ENCODE measurements at regions not wholly inside any gene's neighbourhood (a gene's known extent, or its start where the extent isn't known, plus 50 kb on each side); places are given as distances from the start of the nearest gene placed in this dataset.

GRCh38 chr16:29290631-29291247 lies 115.8 kb downstream of the NPIPB11 start:
- TF ChIP-seq ATF2 (IDR thresholded peaks at IDR 0.05; ENCODE audit: low read length) (no peak), ATF7 (IDR thresholded peaks at IDR 0.05; ENCODE audit: low read depth) (no peak), SMARCA5 (IDR thresholded peaks at IDR 0.05) (no peak), CEBPZ (IDR thresholded peaks at IDR 0.05; ENCODE audit: low read depth, low read length) (no peak), DPF2 (IDR thresholded peaks at IDR 0.05) (no peak), SUZ12 (IDR thresholded peaks at IDR 0.05; ENCODE audit: unreplicated experiment) (no peak), E2F4 (IDR thresholded peaks at IDR 0.05; ENCODE audit: low read depth, low read length) (no peak), MAX (IDR thresholded peaks at IDR 0.05; ENCODE audit: low read depth, low read length) (no peak), POLR2AphosphoS5 (IDR thresholded peaks at IDR 0.05; ENCODE audit: low read length) (no peak), FOXK2 (IDR thresholded peaks at IDR 0.05) (no peak), MLLT1 (IDR thresholded peaks at IDR 0.05) (no peak)
- TF ChIP-seq, protein P1, sequence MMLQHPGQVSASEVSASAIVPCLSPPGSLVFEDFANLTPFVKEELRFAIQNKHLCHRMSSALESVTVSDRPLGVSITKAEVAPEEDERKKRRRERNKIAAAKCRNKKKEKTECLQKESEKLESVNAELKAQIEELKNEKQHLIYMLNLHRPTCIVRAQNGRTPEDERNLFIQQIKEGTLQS (IDR thresholded peaks at IDR 0.05; ENCODE audit: borderline replicate concordance, extremely low read depth, low read depth, low read length): no peak
- TF ChIP-seq, protein P2, sequence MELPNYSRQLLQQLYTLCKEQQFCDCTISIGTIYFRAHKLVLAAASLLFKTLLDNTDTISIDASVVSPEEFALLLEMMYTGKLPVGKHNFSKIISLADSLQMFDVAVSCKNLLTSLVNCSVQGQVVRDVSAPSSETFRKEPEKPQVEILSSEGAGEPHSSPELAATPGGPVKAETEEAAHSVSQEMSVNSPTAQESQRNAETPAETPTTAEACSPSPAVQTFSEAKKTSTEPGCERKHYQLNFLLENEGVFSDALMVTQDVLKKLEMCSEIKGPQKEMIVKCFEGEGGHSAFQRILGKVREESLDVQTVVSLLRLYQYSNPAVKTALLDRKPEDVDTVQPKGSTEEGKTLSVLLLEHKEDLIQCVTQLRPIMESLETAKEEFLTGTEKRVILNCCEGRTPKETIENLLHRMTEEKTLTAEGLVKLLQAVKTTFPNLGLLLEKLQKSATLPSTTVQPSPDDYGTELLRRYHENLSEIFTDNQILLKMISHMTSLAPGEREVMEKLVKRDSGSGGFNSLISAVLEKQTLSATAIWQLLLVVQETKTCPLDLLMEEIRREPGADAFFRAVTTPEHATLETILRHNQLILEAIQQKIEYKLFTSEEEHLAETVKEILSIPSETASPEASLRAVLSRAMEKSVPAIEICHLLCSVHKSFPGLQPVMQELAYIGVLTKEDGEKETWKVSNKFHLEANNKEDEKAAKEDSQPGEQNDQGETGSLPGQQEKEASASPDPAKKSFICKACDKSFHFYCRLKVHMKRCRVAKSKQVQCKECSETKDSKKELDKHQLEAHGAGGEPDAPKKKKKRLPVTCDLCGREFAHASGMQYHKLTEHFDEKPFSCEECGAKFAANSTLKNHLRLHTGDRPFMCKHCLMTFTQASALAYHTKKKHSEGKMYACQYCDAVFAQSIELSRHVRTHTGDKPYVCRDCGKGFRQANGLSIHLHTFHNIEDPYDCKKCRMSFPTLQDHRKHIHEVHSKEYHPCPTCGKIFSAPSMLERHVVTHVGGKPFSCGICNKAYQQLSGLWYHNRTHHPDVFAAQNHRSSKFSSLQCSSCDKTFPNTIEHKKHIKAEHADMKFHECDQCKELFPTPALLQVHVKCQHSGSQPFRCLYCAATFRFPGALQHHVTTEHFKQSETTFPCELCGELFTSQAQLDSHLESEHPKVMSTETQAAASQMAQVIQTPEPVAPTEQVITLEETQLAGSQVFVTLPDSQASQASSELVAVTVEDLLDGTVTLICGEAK (IDR thresholded peaks at IDR 0.05; ENCODE audit: borderline replicate concordance): no peak
- TF ChIP-seq, protein P3, sequence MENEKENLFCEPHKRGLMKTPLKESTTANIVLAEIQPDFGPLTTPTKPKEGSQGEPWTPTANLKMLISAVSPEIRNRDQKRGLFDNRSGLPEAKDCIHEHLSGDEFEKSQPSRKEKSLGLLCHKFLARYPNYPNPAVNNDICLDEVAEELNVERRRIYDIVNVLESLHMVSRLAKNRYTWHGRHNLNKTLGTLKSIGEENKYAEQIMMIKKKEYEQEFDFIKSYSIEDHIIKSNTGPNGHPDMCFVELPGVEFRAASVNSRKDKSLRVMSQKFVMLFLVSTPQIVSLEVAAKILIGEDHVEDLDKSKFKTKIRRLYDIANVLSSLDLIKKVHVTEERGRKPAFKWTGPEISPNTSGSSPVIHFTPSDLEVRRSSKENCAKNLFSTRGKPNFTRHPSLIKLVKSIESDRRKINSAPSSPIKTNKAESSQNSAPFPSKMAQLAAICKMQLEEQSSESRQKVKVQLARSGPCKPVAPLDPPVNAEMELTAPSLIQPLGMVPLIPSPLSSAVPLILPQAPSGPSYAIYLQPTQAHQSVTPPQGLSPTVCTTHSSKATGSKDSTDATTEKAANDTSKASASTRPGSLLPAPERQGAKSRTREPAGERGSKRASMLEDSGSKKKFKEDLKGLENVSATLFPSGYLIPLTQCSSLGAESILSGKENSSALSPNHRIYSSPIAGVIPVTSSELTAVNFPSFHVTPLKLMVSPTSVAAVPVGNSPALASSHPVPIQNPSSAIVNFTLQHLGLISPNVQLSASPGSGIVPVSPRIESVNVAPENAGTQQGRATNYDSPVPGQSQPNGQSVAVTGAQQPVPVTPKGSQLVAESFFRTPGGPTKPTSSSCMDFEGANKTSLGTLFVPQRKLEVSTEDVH (IDR thresholded peaks at IDR 0.05; ENCODE audit: low read depth, partially characterized antibody): no peak

Data from GM12878 (cell line).